IPS DF 4.7 (cell line): ENCODE measurements at regions not wholly inside any gene's neighbourhood (a gene's known extent, or its start where the extent isn't known, plus 50 kb on each side); places are given as distances from the start of the nearest gene placed in this dataset.

Experiments used
- DNase-seq: peaks from one replicate; pipeline ENCODE4 v3.0.0-alpha.2; 2013; ENCODE audit warnings: low spot score; ENCODE audit errors: extremely low read depth

- no peak for DNase-seq
These were observed 52.8 kb upstream of the FBXL7 start for GRCh38 chr5:15447209-15447608.

GRCh38 chr5:15446552-15446951 lies 53.4 kb upstream of the FBXL7 start:
- DNase-seq: no peak

GRCh38 chr5:15442193-15442570 lies 57.8 kb upstream of the FBXL7 start:
- DNase-seq: no peak

- DNase-seq: no peak
These were observed 58.4 kb upstream of the FBXL7 start for GRCh38 chr5:15441433-15442192.

GRCh38 chr5:15440434-15440833 lies 59.5 kb upstream of the FBXL7 start:
- DNase-seq: no peak

- DNase-seq: no peak
These were observed 60.2 kb upstream of the FBXL7 start for GRCh38 chr5:15439801-15440200.

- no peak for DNase-seq
These were observed 66.3 kb upstream of the FBXL7 start for GRCh38 chr5:15433709-15434108.

GRCh38 chr5:15431923-15432322 lies 68.1 kb upstream of the FBXL7 start:
- DNase-seq: no peak

- DNase-seq: no peak
These were observed 74.2 kb upstream of the FBXL7 start for GRCh38 chr5:15425766-15426165.

GRCh38 chr5:15424769-15425168 lies 75.2 kb upstream of the FBXL7 start:
- DNase-seq: no peak

- no peak for DNase-seq
These were observed 78.0 kb upstream of the FBXL7 start for GRCh38 chr5:15421921-15422412.

- DNase-seq: no peak
These were observed 78.6 kb upstream of the FBXL7 start for GRCh38 chr5:15421381-15421780.

GRCh38 chr5:15420201-15420600 lies 79.8 kb upstream of the FBXL7 start:
- DNase-seq: no peak

GRCh38 chr5:15417156-15417555 lies 82.8 kb upstream of the FBXL7 start:
- no peak for DNase-seq

GRCh38 chr5:15406478-15406877 lies 93.5 kb upstream of the FBXL7 start:
- DNase-seq: no peak

- DNase-seq: no peak
These were observed 106.8 kb upstream of the FBXL7 start for GRCh38 chr5:15393146-15393545.

GRCh38 chr5:15391704-15392397 lies 108.1 kb upstream of the FBXL7 start:
- DNase-seq: no peak

- no peak for DNase-seq
These were observed 111.1 kb upstream of the FBXL7 start for GRCh38 chr5:15388866-15389265.

GRCh38 chr5:15387931-15388524 lies 112.0 kb upstream of the FBXL7 start:
- DNase-seq: no peak

GRCh38 chr5:15386122-15386521 lies 113.9 kb upstream of the FBXL7 start:
- DNase-seq: no peak

- DNase-seq: no peak
These were observed 114.4 kb upstream of the FBXL7 start for GRCh38 chr5:15385553-15385952.

GRCh38 chr5:15385037-15385436 lies 114.9 kb upstream of the FBXL7 start:
- no peak for DNase-seq

GRCh38 chr5:15384581-15384980 lies 115.4 kb upstream of the FBXL7 start:
- DNase-seq: no peak
